ENCODE measurements at regions not wholly inside any gene's neighbourhood (a gene's known extent, or its start where the extent isn't known, plus 50 kb on each side); places are given as distances from the start of the nearest gene placed in this dataset.

DNA sequence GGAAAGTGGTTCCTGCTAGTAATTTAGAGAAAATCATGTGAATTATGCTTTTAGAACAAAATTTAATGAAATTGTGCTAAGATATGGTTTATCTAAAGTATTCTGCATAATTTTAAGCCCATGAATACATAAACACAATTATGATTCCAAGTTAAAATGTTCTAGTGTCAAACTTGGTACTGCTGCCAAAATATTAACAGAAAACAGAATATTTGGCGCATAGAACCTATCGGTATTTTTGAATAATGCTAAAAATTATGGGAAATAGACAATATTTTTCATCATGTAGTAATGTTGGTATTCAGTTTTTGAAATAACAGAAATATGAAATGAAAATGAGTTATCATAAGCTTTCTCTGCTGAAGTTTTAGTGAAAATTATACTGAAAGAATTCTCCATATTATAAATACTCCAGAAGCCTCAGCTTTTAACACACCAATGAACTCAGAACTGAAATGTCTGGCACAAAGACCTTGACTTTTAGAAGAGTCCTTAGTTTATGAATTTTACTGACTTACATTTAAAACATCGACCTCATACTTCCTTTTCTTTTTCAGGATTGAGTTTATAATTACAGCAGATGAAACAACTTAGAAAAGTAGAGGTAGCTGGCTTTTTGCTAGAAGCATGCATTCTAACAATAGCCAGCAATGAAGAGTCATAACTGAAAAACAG is 1192.3 kb upstream of the GJE1 start:
- H3K9me1 ChIP-seq (ENCODE audit: control insufficient read depth, insufficient read depth, low read length): no peaks in the 10 kb centered on the region
- no peak for FAIRE-seq
- no peaks in the 10 kb centered on the region for H3K27me3 ChIP-seq (ENCODE audit: control insufficient read depth in 2 of 2, insufficient read depth in 2 of 2, low read length in 2 of 2)
- H3K9me3 ChIP-seq (replicated peaks; ENCODE audit: control insufficient read depth, insufficient read depth, low read depth, low read length): no peaks in the 10 kb centered on the region
- CTCF ChIA-PET (ENCODE audit: low intra/inter-chr PET ratio): no interaction called here
- H3K9ac ChIP-seq (ENCODE audit: insufficient read depth in 1 of 2, low read depth in 2 of 2, low read length in 2 of 2): no peak overlapping the region
- no peaks in the 10 kb centered on the region for H3K79me2 ChIP-seq (ENCODE audit: control insufficient read depth, insufficient read depth, low read length)
- no peak for ATAC-seq
- DNase-seq (ENCODE audit: extremely low read depth in 1 of 4, low spot score in 3 of 4): no peak
- TF ChIP-seq MCM7 (IDR thresholded peaks at IDR 0.05) (no peak), BHLHE40 (IDR thresholded peaks at IDR 0.05; ENCODE audit: low read length) (no peak), MXI1 (IDR thresholded peaks at IDR 0.05; ENCODE audit: low read depth, low read length) (no peak), KDM1A (IDR thresholded peaks at IDR 0.05) (no peak)
- TF ChIP-seq, protein P1, sequence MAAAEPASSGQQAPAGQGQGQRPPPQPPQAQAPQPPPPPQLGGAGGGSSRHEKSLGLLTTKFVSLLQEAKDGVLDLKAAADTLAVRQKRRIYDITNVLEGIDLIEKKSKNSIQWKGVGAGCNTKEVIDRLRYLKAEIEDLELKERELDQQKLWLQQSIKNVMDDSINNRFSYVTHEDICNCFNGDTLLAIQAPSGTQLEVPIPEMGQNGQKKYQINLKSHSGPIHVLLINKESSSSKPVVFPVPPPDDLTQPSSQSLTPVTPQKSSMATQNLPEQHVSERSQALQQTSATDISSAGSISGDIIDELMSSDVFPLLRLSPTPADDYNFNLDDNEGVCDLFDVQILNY (CRISPR knock-in tag; IDR thresholded peaks at IDR 0.05): no peak
- TF ChIP-seq, protein P2, sequence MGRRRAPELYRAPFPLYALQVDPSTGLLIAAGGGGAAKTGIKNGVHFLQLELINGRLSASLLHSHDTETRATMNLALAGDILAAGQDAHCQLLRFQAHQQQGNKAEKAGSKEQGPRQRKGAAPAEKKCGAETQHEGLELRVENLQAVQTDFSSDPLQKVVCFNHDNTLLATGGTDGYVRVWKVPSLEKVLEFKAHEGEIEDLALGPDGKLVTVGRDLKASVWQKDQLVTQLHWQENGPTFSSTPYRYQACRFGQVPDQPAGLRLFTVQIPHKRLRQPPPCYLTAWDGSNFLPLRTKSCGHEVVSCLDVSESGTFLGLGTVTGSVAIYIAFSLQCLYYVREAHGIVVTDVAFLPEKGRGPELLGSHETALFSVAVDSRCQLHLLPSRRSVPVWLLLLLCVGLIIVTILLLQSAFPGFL (CRISPR knock-in tag; IDR thresholded peaks at IDR 0.05): no peak
- no peak overlapping the region for H3K4me2 ChIP-seq (ENCODE audit: insufficient read depth, low read length)
- 2% methylated on average over 3 of the region's 3 CpGs for WGBS (ENCODE audit: insufficient coverage, low coverage, missing lambda C conversion rate)
- H4K20me1 ChIP-seq (replicated peaks; ENCODE audit: control insufficient read depth, insufficient read depth, low read length): no peaks in the 10 kb centered on the region
- H3K4me3 ChIP-seq: no peak overlapping the region
- H2AFZ ChIP-seq (ENCODE audit: low read depth, low read length): no peak overlapping the region
- no peak overlapping the region for H3K27ac ChIP-seq (ENCODE audit: extremely low read depth, low read depth, low read length)
- intact Hi-C loops (cut with micrococcal nuclease) (no loop called here), in situ Hi-C loops (cut with MboI) (no loop called here)
- BruUV-seq (replicated peaks): no TSS peak
- no peaks in the 10 kb centered on the region for H3K4me1 ChIP-seq (replicated peaks in 1 of 2; ENCODE audit: control insufficient read depth in 2 of 2, insufficient read depth in 2 of 2, low read length in 2 of 2)
- no peaks in the 10 kb centered on the region for H3K36me3 ChIP-seq (ENCODE audit: control insufficient read depth, insufficient read depth, low read length)
- POLR2A ChIA-PET: no interaction called here

All from K562 (cell line).